ENCODE measurements at regions not wholly inside any gene's neighbourhood (a gene's known extent, or its start where the extent isn't known, plus 50 kb on each side); places are given as distances from the start of the nearest gene placed in this dataset.

DNA sequence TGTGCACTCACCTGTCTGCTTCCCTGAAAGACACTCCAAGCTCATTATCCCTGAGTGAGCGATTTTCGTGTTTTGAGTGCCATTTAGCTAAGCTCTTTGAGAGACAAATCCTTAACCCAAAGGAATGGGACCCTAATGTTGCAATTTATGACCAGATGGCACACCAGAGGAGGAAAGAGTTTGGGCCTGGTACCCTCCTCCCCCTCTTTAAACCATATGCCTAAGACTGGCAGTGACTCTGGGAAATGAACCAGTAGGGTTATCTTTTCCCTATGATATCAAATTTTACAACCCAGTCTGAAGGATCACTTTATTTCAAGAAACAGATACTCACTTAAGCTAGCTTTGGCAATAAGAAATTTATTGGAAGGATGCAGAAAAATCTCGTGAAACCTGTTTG lies 550.4 kb downstream of the TOX3 start:
- TF ChIP-seq RAD21 (IDR thresholded peaks at IDR 0.05; ENCODE audit: low read depth) (no peak), EP300 (IDR thresholded peaks at IDR 0.05; ENCODE audit: borderline replicate concordance) (no peak), TAF1 (IDR thresholded peaks at IDR 0.05; ENCODE audit: low read depth) (no peak), TEAD4 (IDR thresholded peaks at IDR 0.05) (no peak)
- TF ChIP-seq, protein P1, sequence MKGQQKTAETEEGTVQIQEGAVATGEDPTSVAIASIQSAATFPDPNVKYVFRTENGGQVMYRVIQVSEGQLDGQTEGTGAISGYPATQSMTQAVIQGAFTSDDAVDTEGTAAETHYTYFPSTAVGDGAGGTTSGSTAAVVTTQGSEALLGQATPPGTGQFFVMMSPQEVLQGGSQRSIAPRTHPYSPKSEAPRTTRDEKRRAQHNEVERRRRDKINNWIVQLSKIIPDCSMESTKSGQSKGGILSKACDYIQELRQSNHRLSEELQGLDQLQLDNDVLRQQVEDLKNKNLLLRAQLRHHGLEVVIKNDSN (IDR thresholded peaks at IDR 0.05) = no peak
